A673 (cell line): ENCODE measurements at regions not wholly inside any gene's neighbourhood (a gene's known extent, or its start where the extent isn't known, plus 50 kb on each side); places are given as distances from the start of the nearest gene placed in this dataset.

ENCODE experiments used
- CTCF ChIP-seq: fragments of 300-800, 200-600 bp; sonication (generic); conservative IDR thresholded peaks from 2 replicates; pipeline ENCODE4 v1.5.1; 2017; ENCODE audit warnings: low read depth, mild to moderate bottlenecking, antibody characterized with exemption, low read length, moderate library complexity, mixed read lengths
- EZH2 ChIP-seq: fragments of 200-600 bp; sonication (generic); IDR thresholded peaks from 2 replicates; pipeline ENCODE4 v1.6.1; 2017; ENCODE audit warnings: borderline replicate concordance, low read depth, mild to moderate bottlenecking, mixed read lengths, antibody characterized with exemption, low read length; ENCODE audit not compliant: poor library complexity, severe bottlenecking

- TF ChIP-seq CTCF, result no peak
- no peak for TF ChIP-seq EZH2
Observed at GRCh38 chr15:96670389-96670788, 339.9 kb downstream of the NR2F2 start.
